Activated T-cell treated with anti-CD3 and anti-CD28 coated beads, Interleukin-2, amount 50 U/mL, for 4 hours (primary cell): ENCODE measurements at regions not wholly inside any gene's neighbourhood (a gene's known extent, or its start where the extent isn't known, plus 50 kb on each side); places are given as distances from the start of the nearest gene placed in this dataset.
"Not testable (repeated sequence)": the region's sequence is repeated elsewhere in the genome, so short reads cannot be mapped to it uniquely, and the experiment has no call there.

Source experiments
- ATAC-seq, 2 donors: fragments of 200-7000 bp; cut with Tn5 transposase; one replicate each; pipeline ENCODE4 v1.10.0; 2021
- DNase-seq: peaks from one replicate; pipeline ENCODE4 v3.0.0-alpha.2; 2020
- H3K27me3 Mint-ChIP-seq: one replicate; pipeline ENCODE4 v1.8.0; 2021; ENCODE audit warnings: low read depth, mixed read lengths
- H3K36me3 Mint-ChIP-seq: one replicate; pipeline ENCODE4 v1.8.0; 2022; ENCODE audit warnings: mixed read lengths; ENCODE audit not compliant: insufficient read depth
- H3K4me1 Mint-ChIP-seq: one replicate; pipeline ENCODE4 v1.8.0; 2021; ENCODE audit warnings: low read depth, mixed read lengths
- H3K4me3 Mint-ChIP-seq: one replicate; pipeline ENCODE4 v1.8.0; 2021; ENCODE audit warnings: mild to moderate bottlenecking, moderate library complexity, mixed read lengths
- H3K9me3 Mint-ChIP-seq: one replicate; pipeline ENCODE4 v1.8.0; 2021; ENCODE audit warnings: mixed read lengths

DNA sequence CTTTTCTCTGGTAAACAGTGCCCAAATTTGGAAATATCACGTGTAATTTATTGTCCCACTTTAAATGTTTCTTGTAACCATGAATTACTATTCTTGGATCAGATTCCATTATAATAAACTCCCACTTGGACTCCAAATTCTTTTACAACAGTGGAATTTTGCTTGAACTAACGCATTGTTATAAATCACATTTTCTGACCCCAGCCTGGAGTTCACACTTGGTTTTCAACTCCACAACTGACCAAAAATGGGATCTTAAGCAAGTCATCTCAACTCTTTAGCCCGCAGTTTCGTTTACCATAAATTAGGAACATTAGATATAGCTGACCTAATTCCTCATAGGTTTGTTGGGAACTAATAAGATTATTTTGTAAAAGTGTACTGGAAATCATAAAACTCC lies 336.8 kb upstream of the NCAM1 start:
- peaks cover 2% of the 10 kb centered on the region for H3K27me3 Mint-ChIP-seq
- no peak overlapping the region for H3K4me3 Mint-ChIP-seq
- H3K36me3 Mint-ChIP-seq: no peaks in the 10 kb centered on the region
- no peak for ATAC-seq
- no peak for DNase-seq
- no peaks in the 10 kb centered on the region for H3K4me1 Mint-ChIP-seq
- no peaks in the 10 kb centered on the region for H3K9me3 Mint-ChIP-seq

DNA sequence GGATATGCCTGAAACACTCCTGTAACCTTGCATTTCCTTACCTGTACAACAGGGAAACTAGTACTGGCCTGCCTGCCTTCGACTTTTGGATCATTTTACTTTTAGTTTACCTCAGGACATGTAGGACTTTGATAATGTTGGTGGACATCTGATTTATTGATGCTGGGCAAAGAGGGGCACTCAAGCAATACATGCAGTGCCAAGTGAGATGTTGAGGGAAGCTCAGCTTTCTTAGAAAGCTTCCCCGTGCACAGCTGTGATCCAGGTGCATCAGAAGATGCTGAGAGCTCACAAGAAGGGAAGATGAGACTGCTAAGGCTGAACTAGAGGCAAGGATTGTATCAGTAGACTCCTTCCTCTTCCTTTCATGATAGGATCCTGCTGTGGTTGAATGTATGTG lies 336.2 kb upstream of the NCAM1 start:
- not testable (repeated sequence) for DNase-seq, H3K27me3 Mint-ChIP-seq, ATAC-seq, H3K4me1 Mint-ChIP-seq, H3K36me3 Mint-ChIP-seq, H3K9me3 Mint-ChIP-seq, H3K4me3 Mint-ChIP-seq

DNA sequence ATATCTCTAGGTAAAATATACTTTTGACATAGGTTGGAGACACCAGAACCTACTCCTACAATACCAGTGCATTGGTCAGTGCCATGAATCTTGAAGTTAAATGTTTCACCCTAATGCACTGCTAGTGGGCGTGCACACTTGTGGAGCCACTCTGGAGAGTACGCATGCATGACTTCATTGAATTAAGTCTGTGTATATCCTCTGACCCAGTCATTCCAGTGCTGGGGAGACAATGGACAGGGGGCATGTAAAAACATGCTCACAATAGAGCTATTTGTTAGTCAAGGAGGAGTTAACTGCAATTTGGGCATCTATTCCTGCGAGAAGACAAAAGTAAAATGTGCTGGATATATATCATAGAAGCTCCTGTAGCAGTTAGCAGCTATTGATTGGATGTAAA lies 335.4 kb upstream of the NCAM1 start:
- no peak overlapping the region for H3K4me3 Mint-ChIP-seq
- H3K27me3 Mint-ChIP-seq: peaks cover 5% of the 10 kb centered on the region
- no peak for ATAC-seq
- no peaks in the 10 kb centered on the region for H3K4me1 Mint-ChIP-seq
- no peaks in the 10 kb centered on the region for H3K36me3 Mint-ChIP-seq
- H3K9me3 Mint-ChIP-seq: no peaks in the 10 kb centered on the region
- no peak for DNase-seq

DNA sequence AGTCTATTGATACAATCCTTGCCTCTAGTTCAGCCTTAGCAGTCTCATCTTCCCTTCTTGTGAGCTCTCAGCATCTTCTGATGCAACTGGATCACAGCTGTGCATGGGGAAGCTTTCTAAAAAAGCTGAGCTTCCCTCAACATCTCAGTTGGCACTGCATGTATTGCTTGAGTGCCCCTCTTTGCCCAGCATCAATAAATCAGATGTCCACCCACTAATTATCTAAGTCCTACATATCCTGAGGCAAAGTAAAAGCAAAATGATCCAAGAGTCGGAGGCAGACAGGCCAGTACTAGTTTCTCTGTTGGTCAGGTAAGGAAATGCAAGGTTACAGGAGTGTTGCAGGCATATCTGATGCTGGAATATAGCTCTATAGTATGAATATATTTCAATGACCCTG lies 334.5 kb upstream of the NCAM1 start:
- no peaks in the 10 kb centered on the region for H3K36me3 Mint-ChIP-seq
- H3K4me1 Mint-ChIP-seq: no peaks in the 10 kb centered on the region

DNA sequence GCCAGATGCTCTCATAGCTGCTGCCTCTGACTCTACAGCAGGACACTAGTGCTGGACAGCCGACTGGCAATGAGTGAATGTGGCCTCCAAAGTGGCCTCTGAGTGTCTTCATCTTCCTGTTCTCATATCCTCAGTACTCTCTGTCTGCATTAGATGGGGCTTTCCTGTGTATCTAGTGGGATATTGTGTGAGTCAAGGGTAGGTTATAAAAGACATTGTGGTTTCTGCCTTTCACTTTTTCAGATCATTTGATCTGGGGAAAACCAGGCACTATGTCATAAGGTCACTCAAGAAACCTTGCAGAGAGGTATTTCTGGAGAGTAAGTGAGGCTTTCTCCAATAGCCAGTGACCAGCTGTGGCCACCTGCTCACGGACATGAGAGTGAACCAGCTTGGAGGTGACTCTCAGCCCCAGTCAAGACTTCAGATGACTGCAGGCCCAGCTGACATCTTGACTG lies 333.6 kb upstream of the NCAM1 start:
- Mint-ChIP-seq H3K36me3 (no peaks in the 10 kb centered on the region), H3K4me3 (no peak overlapping the region), H3K27me3 (peaks cover 8% of the 10 kb centered on the region), H3K9me3 (no peaks in the 10 kb centered on the region), H3K4me1 (no peaks in the 10 kb centered on the region)
- DNase-seq: no peak
- no peak for ATAC-seq

More for the DNA sequence above, 334.5 kb upstream of the NCAM1 start:
- H3K9me3 Mint-ChIP-seq: no peaks in the 10 kb centered on the region
- H3K4me3 Mint-ChIP-seq: no peak overlapping the region
- H3K27me3 Mint-ChIP-seq: peaks cover 5% of the 10 kb centered on the region
- no peak for DNase-seq
- no peak for ATAC-seq

DNA sequence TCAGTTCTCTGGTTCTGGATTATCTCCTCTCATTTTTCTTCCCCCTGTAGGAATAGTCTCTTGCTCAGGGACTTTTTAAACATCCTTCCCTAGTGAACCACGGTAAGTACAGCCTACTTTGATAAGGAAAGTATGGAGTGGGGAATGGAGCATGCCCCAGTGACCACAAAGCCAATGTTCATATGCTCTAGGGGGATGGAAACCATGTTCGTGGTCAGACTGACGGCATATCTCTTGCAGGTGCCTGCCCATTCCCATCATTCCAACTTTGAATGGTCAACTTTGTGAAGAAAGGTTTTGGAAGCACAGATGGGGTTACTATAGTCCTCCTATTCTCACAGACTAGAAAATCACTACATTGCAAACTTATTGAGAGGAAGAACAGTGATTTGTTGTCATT lies 332.5 kb upstream of the NCAM1 start:
- no peaks in the 10 kb centered on the region for H3K36me3 Mint-ChIP-seq
- DNase-seq (no peak), ATAC-seq (no peak)
- no peaks in the 10 kb centered on the region for H3K9me3 Mint-ChIP-seq
- H3K27me3 Mint-ChIP-seq: peaks cover 10% of the 10 kb centered on the region
- no peaks in the 10 kb centered on the region for H3K4me1 Mint-ChIP-seq
- no peak overlapping the region for H3K4me3 Mint-ChIP-seq

DNA sequence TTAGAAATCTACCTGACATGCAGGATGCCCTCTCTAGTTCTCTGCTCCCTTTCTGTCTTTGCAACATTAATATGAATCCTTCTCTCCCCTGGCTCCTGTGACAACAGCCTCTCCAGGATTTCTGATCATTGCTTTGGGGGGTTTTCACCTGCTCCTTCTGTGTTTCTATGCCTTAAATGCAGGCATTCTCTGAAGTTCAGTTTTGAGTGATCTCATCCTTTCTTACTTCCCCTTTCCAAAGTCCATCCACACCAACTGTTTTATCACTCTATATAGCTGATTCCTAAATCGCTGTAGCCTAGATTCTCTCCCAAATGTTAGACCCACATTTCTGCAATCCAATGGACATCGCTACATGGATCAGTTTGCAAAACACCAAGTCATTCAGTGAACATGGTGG lies 330.7 kb upstream of the NCAM1 start:
- Mint-ChIP-seq H3K4me3 (no peak overlapping the region), H3K9me3 (no peaks in the 10 kb centered on the region), H3K36me3 (no peaks in the 10 kb centered on the region), H3K27me3 (peaks cover 15% of the 10 kb centered on the region), H3K4me1 (no peaks in the 10 kb centered on the region)
- ATAC-seq (no peak), DNase-seq (no peak)

DNA sequence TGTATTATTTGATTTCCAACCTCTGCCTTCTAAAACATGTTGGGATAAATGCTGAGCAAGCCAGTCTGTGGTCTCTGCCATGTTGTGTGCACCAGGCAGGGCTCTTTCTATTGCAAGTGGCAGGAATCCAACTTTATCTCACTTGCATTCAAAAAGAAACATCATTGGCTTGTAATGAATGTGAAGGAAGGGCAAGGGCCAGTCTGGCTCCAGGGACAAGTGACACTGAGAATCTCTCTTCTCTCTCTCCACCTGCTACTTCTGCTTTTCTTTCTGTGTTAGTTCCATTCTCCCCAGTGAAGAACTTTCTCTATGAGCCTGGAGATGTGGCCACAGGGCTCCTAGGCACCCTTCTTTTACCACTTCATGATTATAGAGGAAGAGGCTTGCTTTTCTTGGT lies 329.9 kb upstream of the NCAM1 start:
- ATAC-seq: no peak
- peaks cover 20% of the 10 kb centered on the region for H3K27me3 Mint-ChIP-seq
- no peaks in the 10 kb centered on the region for H3K4me1 Mint-ChIP-seq
- DNase-seq: no peak
- no peaks in the 10 kb centered on the region for H3K9me3 Mint-ChIP-seq
- H3K4me3 Mint-ChIP-seq: no peak overlapping the region
- H3K36me3 Mint-ChIP-seq: no peaks in the 10 kb centered on the region

DNA sequence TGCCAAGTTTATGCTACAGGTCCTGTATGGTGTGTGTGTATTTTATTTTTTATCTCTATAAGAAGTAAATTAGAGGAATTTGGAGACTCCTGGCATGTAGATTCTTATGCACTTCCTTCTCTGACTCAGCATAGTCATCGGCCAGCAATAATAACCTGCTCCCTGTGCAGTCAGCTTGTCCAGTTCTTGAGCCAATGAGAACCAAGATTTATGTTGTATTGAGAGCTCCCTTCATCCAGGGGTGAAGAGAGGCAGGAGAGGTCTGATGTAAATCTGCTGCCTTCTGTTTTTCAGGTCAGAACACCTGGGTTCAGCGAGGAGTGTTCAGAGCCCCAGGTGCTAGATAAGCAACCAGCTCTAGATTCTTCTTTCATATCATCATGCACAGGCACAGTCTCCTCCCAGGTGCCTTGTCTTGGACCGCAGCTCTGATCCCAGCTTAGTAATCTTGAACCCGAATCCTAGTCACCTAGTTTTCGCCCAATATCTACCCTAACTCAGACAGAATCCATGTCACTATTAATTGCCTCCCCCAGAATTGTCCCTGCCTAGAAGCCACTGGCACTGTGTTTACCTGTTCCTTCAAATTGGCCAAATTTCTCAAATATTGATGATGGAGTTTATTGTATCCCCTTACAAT lies 328.2 kb upstream of the NCAM1 start:
- H3K36me3 Mint-ChIP-seq: no peaks in the 10 kb centered on the region
- DNase-seq: no peak
- no peaks in the 10 kb centered on the region for H3K4me1 Mint-ChIP-seq
- H3K4me3 Mint-ChIP-seq: no peak overlapping the region
- peaks cover 25% of the 10 kb centered on the region for H3K27me3 Mint-ChIP-seq
- no peaks in the 10 kb centered on the region for H3K9me3 Mint-ChIP-seq
- no peak for ATAC-seq

DNA sequence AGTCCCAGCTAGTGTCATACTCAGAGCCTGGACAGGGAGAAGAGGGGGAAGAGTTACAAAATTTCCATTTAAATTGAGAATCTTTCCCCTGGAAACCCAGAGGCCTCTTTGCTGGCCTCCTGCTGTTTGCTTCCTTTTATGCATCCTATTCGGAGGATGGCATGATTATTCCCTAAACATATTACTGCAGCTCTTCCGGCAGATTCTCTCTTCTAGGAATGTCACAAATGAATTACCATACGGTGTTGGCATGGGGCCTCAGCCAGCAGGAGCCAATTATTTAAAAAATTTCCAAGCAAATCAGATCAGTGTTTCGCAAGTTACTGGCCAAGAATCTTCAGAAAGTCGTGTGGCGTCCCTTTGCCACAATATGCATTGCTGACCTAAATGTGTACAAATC lies 326.7 kb upstream of the NCAM1 start:
- ATAC-seq (no peak), DNase-seq (no peak)
- Mint-ChIP-seq H3K4me1 (no peaks in the 10 kb centered on the region), H3K9me3 (peaks cover 3% of the 10 kb centered on the region), H3K4me3 (no peak overlapping the region), H3K36me3 (no peaks in the 10 kb centered on the region), H3K27me3 (peaks cover 25% of the 10 kb centered on the region)

DNA sequence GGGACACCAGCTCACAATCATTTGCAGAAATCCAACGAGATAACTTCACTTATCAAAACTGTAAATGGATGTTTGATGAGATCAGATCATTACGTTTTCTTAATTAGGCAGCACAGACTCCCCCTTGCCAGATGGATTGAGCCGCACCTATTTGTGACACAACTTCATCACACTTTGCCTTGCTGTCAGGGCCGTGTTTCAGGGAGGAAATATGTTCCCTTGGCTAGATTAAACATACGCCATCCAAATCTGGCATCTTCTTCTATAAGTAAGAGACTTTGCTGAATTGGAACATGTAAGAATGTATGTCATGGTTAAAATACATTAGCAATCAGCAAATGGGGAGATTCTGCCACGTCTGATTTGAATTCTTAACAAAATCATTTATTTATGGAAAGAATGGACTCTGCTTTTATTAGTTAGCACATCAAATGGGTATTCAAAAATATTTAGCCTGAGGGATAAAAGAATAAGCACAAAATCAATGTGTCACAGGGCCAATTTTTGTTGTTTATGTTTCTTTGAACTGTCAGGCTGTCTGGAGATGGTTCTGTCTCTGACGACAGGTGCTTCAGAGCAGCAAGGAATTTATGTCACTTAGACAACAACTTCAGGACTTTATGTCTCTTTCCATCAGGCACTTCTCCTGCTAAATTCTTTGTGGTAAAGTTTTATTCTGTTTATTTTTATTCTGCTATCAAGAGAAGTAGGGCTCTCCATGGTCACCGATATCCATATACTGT lies 326.1 kb upstream of the NCAM1 start:
- DNase-seq: no peak
- Mint-ChIP-seq H3K9me3 (peaks cover 4% of the 10 kb centered on the region), H3K4me1 (no peaks in the 10 kb centered on the region), H3K4me3 (no peak overlapping the region), H3K27me3 (peaks cover 25% of the 10 kb centered on the region), H3K36me3 (no peaks in the 10 kb centered on the region)
- ATAC-seq: no peak

DNA sequence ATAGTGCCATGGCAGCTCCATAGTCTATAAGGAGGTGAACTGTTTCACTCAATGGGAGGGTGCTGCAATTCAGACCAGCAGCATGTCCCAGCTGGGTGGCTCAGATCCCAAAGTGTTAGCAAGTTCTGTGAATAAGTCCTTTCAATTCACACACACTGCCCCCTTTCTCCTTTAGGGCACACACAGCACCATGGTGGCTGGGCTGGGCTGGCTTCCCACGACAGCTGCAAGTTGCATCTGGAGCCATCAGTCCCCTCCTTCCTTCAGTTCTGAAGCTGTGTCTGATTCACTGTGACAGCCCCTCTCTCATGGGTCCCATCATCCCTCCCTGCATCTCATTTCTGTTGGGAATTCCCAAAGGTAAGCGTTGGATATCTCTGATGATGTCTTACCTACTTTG lies 324.1 kb upstream of the NCAM1 start:
- Mint-ChIP-seq H3K4me1 (no peaks in the 10 kb centered on the region), H3K4me3 (no peak overlapping the region), H3K36me3 (no peaks in the 10 kb centered on the region), H3K27me3 (peaks cover 22% of the 10 kb centered on the region), H3K9me3 (peaks cover 10% of the 10 kb centered on the region)
- ATAC-seq: no peak
- no peak for DNase-seq

DNA sequence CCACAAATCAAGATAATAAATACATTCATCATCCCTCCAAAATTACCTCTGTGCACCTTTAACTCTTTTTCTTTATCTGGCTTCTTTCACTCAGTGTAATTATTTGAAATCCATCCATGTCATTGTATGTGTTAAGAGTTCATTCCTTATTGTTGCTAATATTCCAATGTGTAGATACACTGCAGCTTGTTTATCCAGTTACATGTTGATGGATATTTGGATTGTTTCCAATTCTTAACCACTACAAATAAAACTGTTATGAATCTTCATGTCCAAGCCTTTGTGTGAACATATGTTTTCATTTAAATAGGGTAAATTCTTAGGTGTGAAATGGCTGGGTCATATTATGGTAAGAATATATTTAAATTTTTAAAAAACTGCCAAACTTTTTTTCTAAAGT lies 323.3 kb upstream of the NCAM1 start:
- peaks cover 16% of the 10 kb centered on the region for H3K9me3 Mint-ChIP-seq

DNA sequence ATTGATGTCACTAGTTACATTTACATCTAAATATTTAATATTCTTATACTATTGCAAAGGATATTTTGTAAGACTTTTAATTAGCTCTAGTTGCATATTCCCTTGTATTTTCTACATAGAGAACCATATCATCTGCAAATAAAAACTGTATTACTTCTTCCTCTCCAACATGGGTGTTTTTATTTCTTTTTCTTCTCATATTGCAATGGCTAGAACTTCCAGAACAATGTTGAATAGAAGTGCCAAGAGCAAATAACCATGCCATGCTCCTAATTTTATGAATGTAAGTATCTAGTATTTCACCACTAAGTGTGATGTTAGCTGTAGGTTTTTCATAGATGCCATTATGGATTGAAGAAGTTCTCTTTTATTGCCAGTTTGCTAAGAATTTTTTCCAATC lies 321.8 kb upstream of the NCAM1 start:
- DNase-seq (no peak), ATAC-seq (no peak)
- H3K4me3 Mint-ChIP-seq: no peak overlapping the region
- H3K36me3 Mint-ChIP-seq: no peaks in the 10 kb centered on the region
- H3K4me1 Mint-ChIP-seq: no peaks in the 10 kb centered on the region
- peaks cover 20% of the 10 kb centered on the region for H3K9me3 Mint-ChIP-seq
- peaks cover 12% of the 10 kb centered on the region for H3K27me3 Mint-ChIP-seq

More for the DNA sequence above, 323.3 kb upstream of the NCAM1 start:
- Mint-ChIP-seq H3K36me3 (no peaks in the 10 kb centered on the region), H3K4me3 (no peak overlapping the region), H3K4me1 (no peaks in the 10 kb centered on the region), H3K27me3 (peaks cover 19% of the 10 kb centered on the region)
- DNase-seq: no peak
- ATAC-seq: no peak

DNA sequence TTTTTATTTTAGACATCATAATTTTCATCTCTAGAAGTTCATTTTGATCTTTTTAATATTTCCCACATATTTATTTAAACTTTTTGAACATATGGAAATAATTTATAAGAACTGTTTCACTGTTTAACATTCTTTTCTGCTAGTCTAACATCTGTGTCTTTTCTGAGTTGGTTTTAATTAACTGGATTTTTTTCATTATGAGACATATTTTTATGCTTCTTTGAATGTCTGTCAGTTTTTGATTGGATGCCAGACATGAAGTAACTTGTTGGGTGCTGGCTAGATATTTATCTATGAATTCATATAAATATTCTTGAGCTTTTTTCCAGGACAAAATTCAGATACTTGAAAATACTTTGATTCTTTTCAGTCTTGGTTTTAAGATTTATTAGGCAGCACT lies 317.8 kb upstream of the NCAM1 start:
- Mint-ChIP-seq H3K36me3 (no peaks in the 10 kb centered on the region), H3K4me1 (no peaks in the 10 kb centered on the region), H3K9me3 (peaks cover 20% of the 10 kb centered on the region), H3K4me3 (no peak overlapping the region), H3K27me3 (no peaks in the 10 kb centered on the region)
- ATAC-seq (no peak), DNase-seq (no peak)
